Neuronal stem cell (in vitro differentiated cells): ENCODE measurements at regions not wholly inside any gene's neighbourhood (a gene's known extent, or its start where the extent isn't known, plus 50 kb on each side); places are given as distances from the start of the nearest gene placed in this dataset.

Source experiments
- DNase-seq: peaks from one replicate; pipeline ENCODE4 v3.0.0-alpha.2; 2013; ENCODE audit warnings: low spot score
- H2AFZ ChIP-seq: one replicate; pipeline ENCODE4 v1.6.1; 2013; ENCODE audit warnings: mild to moderate bottlenecking, low read length, inconsistent platforms
- H2AK5ac ChIP-seq: 2 replicates; pipeline ENCODE4 v1.6.1; 2013; ENCODE audit warnings: low read depth, mild to moderate bottlenecking, inconsistent platforms, low read length, moderate library complexity, mixed read lengths
- H2BK120ac ChIP-seq: 2 replicates; pipeline ENCODE4 v1.6.1; 2013; ENCODE audit warnings: low read depth, mild to moderate bottlenecking, inconsistent platforms, low read length, moderate library complexity, mixed read lengths
- H2BK12ac ChIP-seq: one replicate; pipeline ENCODE4 v1.6.1; 2013; ENCODE audit warnings: low read length, inconsistent platforms
- H2BK15ac ChIP-seq: 2 replicates; pipeline ENCODE4 v1.6.1; 2013; ENCODE audit warnings: mild to moderate bottlenecking, low read length, inconsistent platforms, mixed read lengths
- H2BK5ac ChIP-seq: one replicate; pipeline ENCODE4 v1.6.1; 2013; ENCODE audit warnings: inconsistent platforms, mild to moderate bottlenecking, low read length, moderate library complexity
- H3K14ac ChIP-seq: one replicate; pipeline ENCODE4 v1.6.1; 2013; ENCODE audit warnings: low read length, inconsistent platforms
- H3K18ac ChIP-seq: 2 replicates; pipeline ENCODE4 v1.6.1; 2013; ENCODE audit warnings: low read length, inconsistent platforms
- H3K23ac ChIP-seq: 2 replicates; pipeline ENCODE4 v1.6.1; 2013; ENCODE audit warnings: low read depth, mild to moderate bottlenecking, mixed read lengths, low read length, inconsistent platforms; ENCODE audit not compliant: poor library complexity
- H3K27ac ChIP-seq: replicated peaks from 3 replicates; pipeline ENCODE4 v1.5.1; 2013; ENCODE audit warnings: low read length, inconsistent platforms
- H3K27me3 ChIP-seq, 3 experiments: 2 replicates each; pipeline ENCODE4 v1.6.1; 2013; ENCODE audit warnings: low read length in 3 of 3, mild to moderate bottlenecking in 2 of 3, inconsistent platforms in 1 of 3, low read depth in 1 of 3, mixed read lengths in 1 of 3, moderate library complexity in 1 of 3; ENCODE audit not compliant: control insufficient read depth in 3 of 3, insufficient read depth in 3 of 3
- H3K36me3 ChIP-seq, 2 donors: replicated peaks in 1 of 2; 2 replicates each; pipeline ENCODE4 v1.6.1; 2013; ENCODE audit warnings: low read length in 2 of 2; ENCODE audit not compliant: control insufficient read depth in 2 of 2, insufficient read depth in 2 of 2
- H3K4ac ChIP-seq: 2 replicates; pipeline ENCODE4 v1.6.1; 2013; ENCODE audit warnings: inconsistent platforms, mild to moderate bottlenecking, low read length, moderate library complexity
- H3K4me1 ChIP-seq, 2 donors: 1 replicate in 1 of 2; 2 replicates in 1 of 2; pipeline ENCODE4 v1.6.1; 2013; ENCODE audit warnings: low read length in 2 of 2, low read depth in 1 of 2; ENCODE audit not compliant: control insufficient read depth in 2 of 2, insufficient read depth in 1 of 2
- H3K4me2 ChIP-seq: one replicate; pipeline ENCODE4 v1.6.1; 2013; ENCODE audit warnings: mild to moderate bottlenecking, low read length, inconsistent platforms; ENCODE audit not compliant: insufficient read depth, poor library complexity, severe bottlenecking
- H3K4me3 ChIP-seq, 2 donors: 2 replicates each; pipeline ENCODE4 v1.5.1; 2013; ENCODE audit warnings: low read length in 2 of 2, mild to moderate bottlenecking in 2 of 2, inconsistent platforms in 1 of 2, moderate library complexity in 1 of 2
- H3K79me1 ChIP-seq: one replicate; pipeline ENCODE4 v1.6.1; 2013; ENCODE audit warnings: low read depth, mild to moderate bottlenecking, inconsistent platforms, low read length, moderate library complexity
- H3K9ac ChIP-seq: one replicate; pipeline ENCODE4 v1.6.1; 2013; ENCODE audit warnings: mild to moderate bottlenecking, low read depth, low read length, inconsistent platforms; ENCODE audit not compliant: poor library complexity
- H3K9me3 ChIP-seq, 2 donors: replicated peaks in 1 of 2; 2 replicates each; pipeline versions ENCODE3 to v1.6.1; 2013; ENCODE audit warnings: low read length in 2 of 2, mild to moderate bottlenecking in 2 of 2, inconsistent platforms in 1 of 2, low read depth in 1 of 2, mixed read lengths in 1 of 2, moderate library complexity in 1 of 2; ENCODE audit not compliant: control insufficient read depth in 2 of 2, insufficient read depth in 1 of 2
- H4K8ac ChIP-seq: one replicate; pipeline ENCODE4 v1.6.1; 2013; ENCODE audit warnings: low read depth, mild to moderate bottlenecking, inconsistent platforms, low read length, moderate library complexity
- H4K91ac ChIP-seq: one replicate; pipeline ENCODE4 v1.6.1; 2013; ENCODE audit warnings: low read length, low read depth, mild to moderate bottlenecking, inconsistent platforms; ENCODE audit not compliant: poor library complexity
- WGBS, 2 donors: extraction: QIAGEN DNeasy Blood & Tissue Kit; methylation state at CpG; one replicate each; pipeline ENCODE4 v1.1.7; 2013; ENCODE audit warnings: missing lambda C conversion rate in 2 of 2, mixed read lengths in 1 of 2; ENCODE audit not compliant: insufficient read length in 2 of 2, insufficient replicate concordance in 1 of 2; ENCODE audit errors: extremely low coverage in 2 of 2; 5-methylcytosine and 5-hydroxymethylcytosine counted together

GRCh38 chr16:48949636-48950035, 332.0 kb downstream of the CBLN1 start:
- H3K14ac ChIP-seq, result no peak overlapping the region
- no peak overlapping the region for H3K4me3 ChIP-seq
- no peak overlapping the region for H3K9ac ChIP-seq
- H3K4ac ChIP-seq, result no peak overlapping the region
- no peak overlapping the region for H3K23ac ChIP-seq
- no CpG with 5 or more reads among the region's 2 CpGs for WGBS, 2 donors
- no peak overlapping the region for H2BK120ac ChIP-seq
- no peaks in the 10 kb centered on the region for H3K79me1 ChIP-seq
- no peak overlapping the region for H4K8ac ChIP-seq
- no peak for DNase-seq
- H2BK5ac ChIP-seq, result no peak overlapping the region
- H4K91ac ChIP-seq, result no peak overlapping the region
- no peak overlapping the region for H3K4me2 ChIP-seq
- no peak overlapping the region for H2AFZ ChIP-seq
- no peak overlapping the region for H3K18ac ChIP-seq
- H3K27ac ChIP-seq, result no peak overlapping the region
- H2BK15ac ChIP-seq, result no peak overlapping the region
- H3K4me1 ChIP-seq, result peaks cover 0 to 3% of the 10 kb centered on the region in 2 donors
- H3K9me3 ChIP-seq, result peaks cover 0 to 2% of the 10 kb centered on the region in 2 donors
- peaks cover 0 to 4% (median 0%) of the 10 kb centered on the region in 3 experiments for H3K27me3 ChIP-seq
- no peaks in the 10 kb centered on the region for H3K36me3 ChIP-seq
- no peak overlapping the region for H2BK12ac ChIP-seq
- H2AK5ac ChIP-seq, result no peak overlapping the region

- no peaks in the 10 kb centered on the region for H3K79me1 ChIP-seq
- no peak overlapping the region for H3K4me2 ChIP-seq
- no peak overlapping the region for H3K9ac ChIP-seq
- H3K14ac ChIP-seq, result no peak overlapping the region
- peaks cover 0 to 4% (median 0%) of the 10 kb centered on the region in 3 experiments for H3K27me3 ChIP-seq
- no peaks in the 10 kb centered on the region for H3K36me3 ChIP-seq
- H3K4ac ChIP-seq, result no peak overlapping the region
- peaks cover 0 to 2% of the 10 kb centered on the region in 2 donors for H3K9me3 ChIP-seq
- H2BK5ac ChIP-seq, result no peak overlapping the region
- H3K4me1 ChIP-seq, result peaks cover 0 to 3% of the 10 kb centered on the region in 2 donors
- H4K8ac ChIP-seq, result no peak overlapping the region
- no peak overlapping the region for H3K4me3 ChIP-seq
- no peak overlapping the region for H2BK120ac ChIP-seq
- H3K27ac ChIP-seq, result no peak overlapping the region
- no peak overlapping the region for H4K91ac ChIP-seq
- no peak overlapping the region for H2AFZ ChIP-seq
- no peak overlapping the region for H3K18ac ChIP-seq
- no peak overlapping the region for H2BK15ac ChIP-seq
- DNase-seq, result no peak
- no peak overlapping the region for H2BK12ac ChIP-seq
- H3K23ac ChIP-seq, result no peak overlapping the region
- H2AK5ac ChIP-seq, result no peak overlapping the region
- no CpG with 5 or more reads among the region's 3 CpGs for WGBS, 2 donors
Measured at GRCh38 chr16:48948911-48949310, 332.7 kb downstream of the CBLN1 start.

GRCh38 chr16:48947371-48947713, 334.3 kb downstream of the CBLN1 start:
- no peak overlapping the region for H3K4me2 ChIP-seq
- H3K4ac ChIP-seq, result no peak overlapping the region
- DNase-seq, result no peak
- no peak overlapping the region for H2AFZ ChIP-seq
- no peak overlapping the region for H4K91ac ChIP-seq
- no peak overlapping the region for H2BK120ac ChIP-seq
- no peak overlapping the region for H2AK5ac ChIP-seq
- H2BK15ac ChIP-seq, result no peak overlapping the region
- H2BK5ac ChIP-seq, result no peak overlapping the region
- H3K9me3 ChIP-seq, result peaks cover 0 to 2% of the 10 kb centered on the region in 2 donors
- no peak overlapping the region for H3K14ac ChIP-seq
- peaks cover 0 to 4% (median 0%) of the 10 kb centered on the region in 3 experiments for H3K27me3 ChIP-seq
- H2BK12ac ChIP-seq, result no peak overlapping the region
- no CpG with 5 or more reads among the region's 3 CpGs for WGBS, 2 donors
- H3K79me1 ChIP-seq, result no peaks in the 10 kb centered on the region
- no peak overlapping the region for H3K27ac ChIP-seq
- no peak overlapping the region for H3K18ac ChIP-seq
- H3K23ac ChIP-seq, result no peak overlapping the region
- H4K8ac ChIP-seq, result no peak overlapping the region
- H3K36me3 ChIP-seq, result no peaks in the 10 kb centered on the region
- no peak overlapping the region for H3K9ac ChIP-seq
- H3K4me1 ChIP-seq, result no peaks in the 10 kb centered on the region
- no peak overlapping the region for H3K4me3 ChIP-seq

- Histone ChIP-seq H2AFZ (no peak overlapping the region), H3K9ac (no peak overlapping the region), H2BK5ac (no peak overlapping the region), H3K18ac (no peak overlapping the region), H3K23ac (no peak overlapping the region), H3K4me3 (no peak overlapping the region), H4K8ac (no peak overlapping the region), H4K91ac (no peak overlapping the region), H2AK5ac (no peak overlapping the region), H2BK15ac (no peak overlapping the region), H3K4me2 (no peak overlapping the region), H3K4me1 (no peaks in the 10 kb centered on the region), H3K14ac (no peak overlapping the region), H2BK12ac (no peak overlapping the region), H3K4ac (no peak overlapping the region), H3K9me3 (peaks cover 0 to 2% of the 10 kb centered on the region in 2 donors), H3K36me3 (no peaks in the 10 kb centered on the region), H3K27me3 (peaks cover 0 to 4% (median 0%) of the 10 kb centered on the region in 3 experiments), H3K27ac (no peak overlapping the region), H3K79me1 (no peaks in the 10 kb centered on the region), H2BK120ac (no peak overlapping the region)
- WGBS, 2 donors, result no CpG with 5 or more reads among the region's 6 CpGs
- DNase-seq, result no peak
Measured at GRCh38 chr16:48946686-48947370, 334.8 kb downstream of the CBLN1 start.
